IPS-18a (cell line): ENCODE measurements at regions not wholly inside any gene's neighbourhood (a gene's known extent, or its start where the extent isn't known, plus 50 kb on each side); places are given as distances from the start of the nearest gene placed in this dataset.

Experiments used
- H3K27ac ChIP-seq: one replicate; pipeline ENCODE4 v1.5.1; 2013; ENCODE audit warnings: low read length
- H3K27me3 ChIP-seq: one replicate; pipeline ENCODE4 v1.6.1; 2013; ENCODE audit warnings: mild to moderate bottlenecking, low read length; ENCODE audit not compliant: control insufficient read depth, insufficient read depth
- H3K36me3 ChIP-seq: one replicate; pipeline ENCODE4 v1.6.1; 2013; ENCODE audit warnings: low read depth, low read length; ENCODE audit not compliant: control insufficient read depth
- H3K4me1 ChIP-seq: one replicate; pipeline ENCODE4 v1.6.1; 2013; ENCODE audit warnings: low read depth, low read length; ENCODE audit not compliant: control insufficient read depth
- H3K4me3 ChIP-seq: one replicate; pipeline ENCODE4 v1.5.1; 2013; ENCODE audit warnings: low read length
- H3K9ac ChIP-seq: one replicate; pipeline ENCODE4 v1.6.1; 2013; ENCODE audit warnings: mild to moderate bottlenecking, low read length, moderate library complexity
- H3K9me3 ChIP-seq: one replicate; pipeline ENCODE4 v1.6.1; 2013; ENCODE audit warnings: low read depth, low read length; ENCODE audit not compliant: control insufficient read depth

- Histone ChIP-seq H3K4me1 (peaks cover 4% of the 10 kb centered on the region), H3K9ac (no peak overlapping the region), H3K27ac (no peak overlapping the region), H3K9me3 (no peaks in the 10 kb centered on the region), H3K4me3 (no peak overlapping the region), H3K27me3 (no peaks in the 10 kb centered on the region), H3K36me3 (no peaks in the 10 kb centered on the region)
These were observed 89.8 kb upstream of the RARB start for GRCh38 chr3:25338158-25338725.

- Histone ChIP-seq H3K27ac (no peak overlapping the region), H3K27me3 (no peaks in the 10 kb centered on the region), H3K36me3 (no peaks in the 10 kb centered on the region), H3K9ac (no peak overlapping the region), H3K4me3 (no peak overlapping the region), H3K4me1 (peaks cover 4% of the 10 kb centered on the region), H3K9me3 (no peaks in the 10 kb centered on the region)
These were observed 88.8 kb upstream of the RARB start for GRCh38 chr3:25339225-25339624.

- H3K9ac ChIP-seq = no peak overlapping the region
- H3K4me3 ChIP-seq = no peak overlapping the region
- no peaks in the 10 kb centered on the region for H3K27me3 ChIP-seq
- H3K36me3 ChIP-seq = no peaks in the 10 kb centered on the region
- no peaks in the 10 kb centered on the region for H3K9me3 ChIP-seq
- H3K4me1 ChIP-seq = peaks cover 4% of the 10 kb centered on the region
- no peak overlapping the region for H3K27ac ChIP-seq
These were observed 83.4 kb upstream of the RARB start for GRCh38 chr3:25344670-25345069.

GRCh38 chr3:25349095-25349494, 79.0 kb upstream of the RARB start:
- Histone ChIP-seq H3K27ac (no peak overlapping the region), H3K9me3 (no peaks in the 10 kb centered on the region), H3K9ac (no peak overlapping the region), H3K4me1 (peaks cover 4% of the 10 kb centered on the region), H3K4me3 (no peak overlapping the region), H3K27me3 (no peaks in the 10 kb centered on the region), H3K36me3 (no peaks in the 10 kb centered on the region)

GRCh38 chr3:25349828-25350724, 78.0 kb upstream of the RARB start:
- Histone ChIP-seq H3K36me3 (no peaks in the 10 kb centered on the region), H3K27me3 (no peaks in the 10 kb centered on the region), H3K9me3 (no peaks in the 10 kb centered on the region), H3K9ac (no peak overlapping the region), H3K4me1 (peaks cover 4% of the 10 kb centered on the region), H3K27ac (no peak overlapping the region), H3K4me3 (no peak overlapping the region)

- H3K9ac ChIP-seq = no peak overlapping the region
- peaks cover 4% of the 10 kb centered on the region for H3K4me1 ChIP-seq
- H3K27me3 ChIP-seq = no peaks in the 10 kb centered on the region
- no peak overlapping the region for H3K27ac ChIP-seq
- no peak overlapping the region for H3K4me3 ChIP-seq
- H3K36me3 ChIP-seq = no peaks in the 10 kb centered on the region
- no peaks in the 10 kb centered on the region for H3K9me3 ChIP-seq
These were observed 77.3 kb upstream of the RARB start for GRCh38 chr3:25350725-25351114.

GRCh38 chr3:25354071-25354470, 74.0 kb upstream of the RARB start:
- Histone ChIP-seq H3K4me1 (peaks cover 4% of the 10 kb centered on the region), H3K9me3 (no peaks in the 10 kb centered on the region), H3K27me3 (no peaks in the 10 kb centered on the region), H3K4me3 (no peak overlapping the region), H3K27ac (no peak overlapping the region), H3K9ac (no peak overlapping the region), H3K36me3 (no peaks in the 10 kb centered on the region)

- Histone ChIP-seq H3K27me3 (no peaks in the 10 kb centered on the region), H3K4me1 (peaks cover 2% of the 10 kb centered on the region), H3K9me3 (no peaks in the 10 kb centered on the region), H3K9ac (no peak overlapping the region), H3K4me3 (no peak overlapping the region), H3K27ac (no peak overlapping the region), H3K36me3 (no peaks in the 10 kb centered on the region)
These were observed 72.8 kb upstream of the RARB start for GRCh38 chr3:25355034-25355885.

GRCh38 chr3:25355998-25356397, 72.1 kb upstream of the RARB start:
- no peak overlapping the region for H3K4me3 ChIP-seq

GRCh38 chr3:25362118-25362517, 65.9 kb upstream of the RARB start:
- Histone ChIP-seq H3K27ac (no peak overlapping the region), H3K9ac (no peak overlapping the region), H3K36me3 (no peaks in the 10 kb centered on the region), H3K4me1 (no peaks in the 10 kb centered on the region), H3K4me3 (no peak overlapping the region), H3K9me3 (no peaks in the 10 kb centered on the region), H3K27me3 (no peaks in the 10 kb centered on the region)

More at GRCh38 chr3:25355998-25356397, 72.1 kb upstream of the RARB start:
- no peaks in the 10 kb centered on the region for H3K27me3 ChIP-seq
- no peaks in the 10 kb centered on the region for H3K9me3 ChIP-seq
- H3K27ac ChIP-seq = no peak overlapping the region
- no peaks in the 10 kb centered on the region for H3K4me1 ChIP-seq
- H3K36me3 ChIP-seq = no peaks in the 10 kb centered on the region
- H3K9ac ChIP-seq = no peak overlapping the region

GRCh38 chr3:25365636-25366035, 62.4 kb upstream of the RARB start:
- Histone ChIP-seq H3K4me3 (no peak overlapping the region), H3K9ac (no peak overlapping the region), H3K27ac (no peak overlapping the region), H3K36me3 (no peaks in the 10 kb centered on the region), H3K4me1 (no peaks in the 10 kb centered on the region), H3K9me3 (no peaks in the 10 kb centered on the region), H3K27me3 (no peaks in the 10 kb centered on the region)
